Endothelial cell of umbilical vein (primary cell): ENCODE measurements at regions not wholly inside any gene's neighbourhood (a gene's known extent, or its start where the extent isn't known, plus 50 kb on each side); places are given as distances from the start of the nearest gene placed in this dataset.

Experiments used
- BruUV-seq: library from RNA; stranded (reverse); fragments of 400-500 nt; replicated peaks from 2 replicates; lab custom pipeline; 2021; lab: Mats Ljungman, UMichigan
- CTCF ChIA-PET: fragments of 300-600, 350-600 bp; sonication (Branson Sonifier 250); formaldehyde crosslinking; loops from one replicate; lab custom pipeline; 2021; ENCODE audit warnings: antibody characterized with exemption, inconsistent platforms; lab: Charles Lee
- POLR2A ChIA-PET: fragments of 300-600, 350-600 bp; sonication (Branson Sonifier 250); formaldehyde crosslinking; loops from one replicate; lab custom pipeline; 2021; ENCODE audit warnings: antibody characterized with exemption, inconsistent platforms; lab: Charles Lee
- DNase-seq: peaks from one replicate; pipeline ENCODE4 v3.0.0-alpha.2; 2011; ENCODE audit warnings: low read depth, low spot score
- FAIRE-seq: peaks from 2 replicates; lab custom pipeline; 2011; peaks lifted over from hg19 to GRCh38; lab: Jason Lieb, UNC
- H2AFZ ChIP-seq: 2 replicates; pipeline ENCODE4 v1.6.0; 2012; ENCODE audit warnings: low read depth, low read length, control low read depth, inconsistent platforms
- H3K27ac ChIP-seq: 2 replicates; pipeline ENCODE4 v1.5.1; 2011; ENCODE audit warnings: low read depth, mild to moderate bottlenecking, control low read depth, low read length, moderate library complexity; ENCODE audit not compliant: insufficient read depth
- H3K27me3 ChIP-seq, 2 experiments: 2 replicates each; pipeline versions ENCODE4 v1.6.0 to v1.6.1; 2011; ENCODE audit warnings: low read length in 2 of 2, mixed read lengths in 1 of 2; ENCODE audit not compliant: control insufficient read depth in 2 of 2, insufficient read depth in 2 of 2
- H3K36me3 ChIP-seq, 2 experiments: 2 replicates in 1 of 2; 3 replicates in 1 of 2; pipeline ENCODE4 v1.5.1; 2011; ENCODE audit warnings: low read length in 2 of 2, mild to moderate bottlenecking in 1 of 2, moderate library complexity in 1 of 2; ENCODE audit not compliant: control insufficient read depth in 2 of 2, insufficient read depth in 2 of 2; ENCODE audit errors: extremely low read depth in 1 of 2
- H3K4me1 ChIP-seq: 3 replicates; pipeline ENCODE4 v1.5.1; 2011; ENCODE audit warnings: mild to moderate bottlenecking, low read length; ENCODE audit not compliant: control insufficient read depth, insufficient read depth; ENCODE audit errors: extremely low read depth
- H3K4me2 ChIP-seq: 2 replicates; pipeline ENCODE4 v1.6.1; 2011; ENCODE audit warnings: low read length, control low read depth, mixed read lengths; ENCODE audit not compliant: insufficient read depth
- H3K4me3 ChIP-seq, 3 experiments: fragments of 200-600 bp in 1 of 3; sonication (generic), shearing (Covaris generic) in 1 of 3; replicated peaks in 1 of 3; 2 replicates each; pipeline ENCODE4 v1.5.1; 2011 to 2016; ENCODE audit warnings: control low read depth in 3 of 3, low read length in 3 of 3, mild to moderate bottlenecking in 2 of 3, inconsistent platforms in 1 of 3, low read depth in 1 of 3, moderate library complexity in 1 of 3; ENCODE audit not compliant: insufficient read depth in 1 of 3
- H3K79me2 ChIP-seq: 2 replicates; pipeline ENCODE4 v1.6.0; 2012; ENCODE audit warnings: low read length, inconsistent platforms; ENCODE audit not compliant: control insufficient read depth, insufficient read depth
- H3K9ac ChIP-seq: replicated peaks from 2 replicates; pipeline ENCODE3; 2011; ENCODE audit warnings: low read length, control low read depth; ENCODE audit not compliant: insufficient read depth; ENCODE audit errors: extremely low read depth
- H3K9me1 ChIP-seq: replicated peaks from 3 replicates; pipeline ENCODE4 v1.6.0; 2011; ENCODE audit warnings: mild to moderate bottlenecking, low read length; ENCODE audit not compliant: control insufficient read depth, insufficient read depth; ENCODE audit errors: extremely low read depth
- H3K9me3 ChIP-seq: replicated peaks from 2 replicates; pipeline ENCODE4 v1.5.1; 2012; ENCODE audit warnings: low read length, inconsistent platforms; ENCODE audit not compliant: control insufficient read depth, insufficient read depth
- H4K20me1 ChIP-seq: replicated peaks from 2 replicates; pipeline ENCODE3; 2011; ENCODE audit warnings: mild to moderate bottlenecking, low read length; ENCODE audit not compliant: control insufficient read depth, insufficient read depth; ENCODE audit errors: extremely low read depth
- CTCF ChIP-seq, 2 donors: IDR thresholded peaks; 1 replicate in 1 of 2; 2 replicates in 1 of 2; pipeline ENCODE4 v1.5.1; 2011; ENCODE audit warnings: low read length in 2 of 2, mild to moderate bottlenecking in 2 of 2, moderate library complexity in 2 of 2, control low read depth in 1 of 2, inconsistent platforms in 1 of 2, low read depth in 1 of 2; ENCODE audit not compliant: insufficient read depth in 1 of 2; ENCODE audit errors: extremely low read depth in 1 of 2
- EZH2 ChIP-seq: IDR thresholded peaks from 2 replicates; pipeline ENCODE4 v1.6.1; 2012; ENCODE audit warnings: borderline replicate concordance, low read depth, mild to moderate bottlenecking, moderate library complexity, low read length, inconsistent platforms; ENCODE audit not compliant: severe bottlenecking
- FOS ChIP-seq: IDR thresholded peaks from 2 replicates; pipeline ENCODE4 v1.6.1; 2011; ENCODE audit warnings: mild to moderate bottlenecking, low read length, moderate library complexity, borderline replicate concordance; ENCODE audit not compliant: insufficient read depth
- GATA2 ChIP-seq: IDR thresholded peaks from 2 replicates; pipeline ENCODE4 v1.7.0; 2011; ENCODE audit warnings: low read depth, mild to moderate bottlenecking, moderate library complexity, mixed read lengths, low read length; ENCODE audit not compliant: insufficient read length, insufficient read depth
- JUN ChIP-seq: IDR thresholded peaks from 2 replicates; pipeline ENCODE4 v1.6.1; 2011; ENCODE audit warnings: borderline replicate concordance, low read depth; ENCODE audit not compliant: insufficient read length, insufficient read depth
- MAX ChIP-seq: IDR thresholded peaks from 2 replicates; pipeline ENCODE4 v1.6.1; 2011; ENCODE audit not compliant: insufficient read depth, insufficient read length
- MYC ChIP-seq: IDR thresholded peaks from one replicate; pipeline ENCODE4 v1.6.1; 2011; ENCODE audit warnings: mild to moderate bottlenecking, low read depth, low read length
- POLR2A ChIP-seq: IDR thresholded peaks from 2 replicates; pipeline ENCODE4 v1.6.1; 2012; ENCODE audit warnings: low read depth, mild to moderate bottlenecking, control low read depth, low read length
- POLR2AphosphoS5 ChIP-seq: IDR thresholded peaks from 2 replicates; pipeline ENCODE4 v1.6.1; 2012; ENCODE audit warnings: low read depth, mild to moderate bottlenecking, control low read depth, low read length, moderate library complexity; ENCODE audit not compliant: insufficient read depth
- dilution Hi-C: fragments of 300-500 bp; cut with MboI; formaldehyde crosslinking; loops from one replicate; pipeline ENCODE4 v1.15.0; 2019; ENCODE audit warnings: low sequenced_read_pairs; ENCODE audit not compliant: extremely low pct_ligation_motif_present
- intact Hi-C: fragments of 100-400 bp; cut with micrococcal nuclease; formaldehyde crosslinking; loops from one replicate; pipeline ENCODE4 v1.10.0; 2022

- H3K9ac ChIP-seq = no peak overlapping the region
- dilution Hi-C loops (no loop called here), intact Hi-C loops (no loop called here)
- no peaks in the 10 kb centered on the region for H3K27me3 ChIP-seq
- POLR2A ChIA-PET = no interaction called here
- no peak overlapping the region for H3K4me3 ChIP-seq
- CTCF ChIA-PET = no interaction called here
- no peaks in the 10 kb centered on the region for H3K79me2 ChIP-seq
- no peak overlapping the region for H2AFZ ChIP-seq
- DNase-seq (no peak), FAIRE-seq (no peak)
- H3K9me3 ChIP-seq = no peaks in the 10 kb centered on the region
- H3K36me3 ChIP-seq = no peaks in the 10 kb centered on the region
- H3K4me1 ChIP-seq = no peaks in the 10 kb centered on the region
- no peak overlapping the region for H3K4me2 ChIP-seq
- H3K27ac ChIP-seq = no peak overlapping the region
- TF ChIP-seq GATA2 (no peak), EZH2 (no peak), FOS (no peak), MYC (no peak), JUN (no peak), MAX (no peak), CTCF (IDR thresholded peaks at IDR 0.05; ENCODE audit: extremely low read depth in 1 of 2, insufficient read depth in 1 of 2, low read depth in 1 of 2, low read length in 2 of 2) (no peak), POLR2AphosphoS5 (no peak), POLR2A (no peak)
- BruUV-seq = no TSS peak
- no peaks in the 10 kb centered on the region for H3K9me1 ChIP-seq
- H4K20me1 ChIP-seq = no peaks in the 10 kb centered on the region
Observed at GRCh38 chr2:65931056-65931455, 498.7 kb upstream of the SPRED2 start.
